Left ventricle myocardium inferior (tissue), 1 donor: ENCODE measurements at regions not wholly inside any gene's neighbourhood (a gene's known extent, or its start where the extent isn't known, plus 50 kb on each side); places are given as distances from the start of the nearest gene placed in this dataset.
A peak's percentile ranks its signal among the peaks of the same experiment; 100 is the strongest.

Source experiments
- DNase-seq: peaks from one replicate; pipeline ENCODE4 v3.0.0-alpha.2; 2020
- H3K27ac ChIP-seq: fragments of 200-600 bp; replicated peaks from 2 replicates; pipeline ENCODE4 v1.8.0; 2021
- H3K27me3 ChIP-seq: fragments of 200-600 bp; 2 replicates; pipeline ENCODE4 v1.8.0; 2021; ENCODE audit warnings: low read depth
- H3K36me3 ChIP-seq: fragments of 200-600 bp; 2 replicates; pipeline ENCODE4 v1.8.0; 2021
- H3K4me1 ChIP-seq: fragments of 200-600 bp; 2 replicates; pipeline ENCODE4 v1.8.0; 2021
- H3K4me3 ChIP-seq: fragments of 200-600 bp; 2 replicates; pipeline ENCODE4 v1.8.0; 2021; ENCODE audit warnings: mild to moderate bottlenecking, moderate library complexity
- H3K9me3 ChIP-seq: fragments of 200-600 bp; replicated peaks from 2 replicates; pipeline ENCODE4 v1.8.0; 2021
- intact Hi-C: fragments of 100-400 bp; cut with micrococcal nuclease; formaldehyde crosslinking; loops from one replicate; pipeline ENCODE4 v1.11.0; 2022
- TF ChIP-seq, protein P1 (sequence below): fragments of 200-600 bp; IDR thresholded peaks from 2 replicates; pipeline ENCODE4 v1.8.0; 2021; ENCODE audit warnings: antibody characterized with exemption, mild to moderate bottlenecking, borderline replicate concordance
- donor health status: DM: no; HTN: yes; CAD: no; lungs with severe emphysema.

DNA sequence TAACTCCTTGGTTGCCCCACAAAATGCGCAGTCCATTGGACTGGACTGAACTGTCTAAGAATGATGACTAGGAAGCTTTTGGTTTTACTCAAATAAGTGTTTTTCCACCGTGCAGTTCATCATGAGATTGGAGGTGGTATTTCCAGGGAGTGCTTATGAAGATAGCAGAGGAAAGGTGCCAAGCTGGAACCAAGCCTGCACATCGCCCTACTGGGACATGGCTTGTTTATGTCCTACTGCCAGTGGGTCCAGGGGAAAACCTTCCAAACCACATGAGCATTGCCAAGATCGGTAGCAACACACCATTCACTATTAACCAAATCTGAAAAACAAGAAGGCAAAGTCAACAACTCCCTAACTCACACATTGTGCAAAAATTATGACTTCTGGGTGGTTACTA lies 54.7 kb upstream of the DSCAM start:
- Histone ChIP-seq H3K36me3 (no peaks in the 10 kb centered on the region), H3K27ac (peak overlapping the region; percentile 26), H3K4me3 (no peak overlapping the region), H3K4me1 (peaks cover 14% of the 10 kb centered on the region), H3K27me3 (no peaks in the 10 kb centered on the region), H3K9me3 (peaks cover 19% of the 10 kb centered on the region)
- intact Hi-C loops, result no loop called here
- TF ChIP-seq, protein P1, sequence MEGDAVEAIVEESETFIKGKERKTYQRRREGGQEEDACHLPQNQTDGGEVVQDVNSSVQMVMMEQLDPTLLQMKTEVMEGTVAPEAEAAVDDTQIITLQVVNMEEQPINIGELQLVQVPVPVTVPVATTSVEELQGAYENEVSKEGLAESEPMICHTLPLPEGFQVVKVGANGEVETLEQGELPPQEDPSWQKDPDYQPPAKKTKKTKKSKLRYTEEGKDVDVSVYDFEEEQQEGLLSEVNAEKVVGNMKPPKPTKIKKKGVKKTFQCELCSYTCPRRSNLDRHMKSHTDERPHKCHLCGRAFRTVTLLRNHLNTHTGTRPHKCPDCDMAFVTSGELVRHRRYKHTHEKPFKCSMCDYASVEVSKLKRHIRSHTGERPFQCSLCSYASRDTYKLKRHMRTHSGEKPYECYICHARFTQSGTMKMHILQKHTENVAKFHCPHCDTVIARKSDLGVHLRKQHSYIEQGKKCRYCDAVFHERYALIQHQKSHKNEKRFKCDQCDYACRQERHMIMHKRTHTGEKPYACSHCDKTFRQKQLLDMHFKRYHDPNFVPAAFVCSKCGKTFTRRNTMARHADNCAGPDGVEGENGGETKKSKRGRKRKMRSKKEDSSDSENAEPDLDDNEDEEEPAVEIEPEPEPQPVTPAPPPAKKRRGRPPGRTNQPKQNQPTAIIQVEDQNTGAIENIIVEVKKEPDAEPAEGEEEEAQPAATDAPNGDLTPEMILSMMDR, result no peak
- peak; percentile 54 for DNase-seq

GRCh38 chr21:40902299-40902698 lies 55.3 kb upstream of the DSCAM start:
- H3K36me3 ChIP-seq, result no peaks in the 10 kb centered on the region
- no peak overlapping the region for H3K4me3 ChIP-seq
- TF ChIP-seq, protein P1, result no peak
- H3K27ac ChIP-seq, result peak overlapping the region; percentile 26
- H3K9me3 ChIP-seq, result peaks cover 13% of the 10 kb centered on the region
- intact Hi-C loops, result no loop called here
- no peak for DNase-seq
- H3K27me3 ChIP-seq, result no peaks in the 10 kb centered on the region
- peaks cover 14% of the 10 kb centered on the region for H3K4me1 ChIP-seq

DNA sequence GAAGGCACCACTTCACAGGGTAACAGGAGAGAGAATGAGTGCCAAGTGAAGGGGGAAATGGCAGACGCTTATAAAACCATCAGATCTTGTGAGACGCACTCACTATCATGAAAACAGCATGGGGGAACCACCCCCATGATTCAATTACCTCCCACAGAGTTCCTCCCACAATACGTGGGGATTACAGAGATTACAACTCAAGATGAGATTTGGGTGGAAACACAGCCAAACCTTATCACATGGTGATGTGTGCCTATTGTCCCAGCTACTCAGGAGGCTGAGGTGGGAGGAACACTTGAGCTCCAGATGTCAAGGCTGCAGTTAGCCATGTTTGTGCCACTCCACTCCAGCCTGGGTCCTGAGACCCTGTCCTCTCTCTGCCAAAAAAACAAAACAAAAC lies 56.0 kb upstream of the DSCAM start:
- no peak for DNase-seq
- no peaks in the 10 kb centered on the region for H3K27me3 ChIP-seq
- H3K4me3 ChIP-seq, result no peak overlapping the region
- H3K27ac ChIP-seq, result no peak overlapping the region
- intact Hi-C loops, result no loop called here
- H3K4me1 ChIP-seq, result peaks cover 14% of the 10 kb centered on the region
- no peaks in the 10 kb centered on the region for H3K36me3 ChIP-seq
- TF ChIP-seq, protein P1, result no peak
- peaks cover 6% of the 10 kb centered on the region for H3K9me3 ChIP-seq

DNA sequence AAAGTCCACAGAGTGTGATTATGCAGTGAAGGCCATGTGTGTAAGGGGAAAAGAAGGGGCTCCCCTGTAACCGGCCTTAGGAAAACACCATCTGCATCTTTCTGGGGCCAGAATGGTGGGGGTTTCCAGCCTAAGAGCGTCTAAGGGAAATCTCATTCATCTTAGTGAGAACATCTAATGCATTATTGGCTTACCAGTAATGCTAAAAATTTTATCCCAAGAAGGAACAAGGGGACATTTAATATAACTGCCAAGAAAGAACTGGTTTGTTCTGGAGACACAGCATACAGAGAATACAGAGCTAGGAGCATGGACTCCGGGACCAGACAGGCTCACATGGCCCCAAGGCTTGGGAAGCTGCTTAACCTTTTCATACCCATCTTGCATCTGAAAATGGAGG lies 58.3 kb upstream of the DSCAM start:
- Histone ChIP-seq H3K27me3 (no peaks in the 10 kb centered on the region), H3K4me3 (no peak overlapping the region), H3K4me1 (peaks cover 14% of the 10 kb centered on the region), H3K36me3 (no peaks in the 10 kb centered on the region), H3K27ac (no peak overlapping the region), H3K9me3 (no peaks in the 10 kb centered on the region)
- intact Hi-C loops, result no loop called here
- TF ChIP-seq, protein P1, result no peak
- DNase-seq, result no peak

GRCh38 chr21:40912375-40912774 lies 65.4 kb upstream of the DSCAM start:
- Histone ChIP-seq H3K4me3 (no peak overlapping the region), H3K9me3 (no peaks in the 10 kb centered on the region), H3K27ac (no peak overlapping the region), H3K27me3 (peaks cover 30% of the 10 kb centered on the region), H3K36me3 (no peaks in the 10 kb centered on the region), H3K4me1 (no peaks in the 10 kb centered on the region)
- TF ChIP-seq, protein P1, result no peak
- DNase-seq, result no peak
- intact Hi-C loops, result no loop called here

DNA sequence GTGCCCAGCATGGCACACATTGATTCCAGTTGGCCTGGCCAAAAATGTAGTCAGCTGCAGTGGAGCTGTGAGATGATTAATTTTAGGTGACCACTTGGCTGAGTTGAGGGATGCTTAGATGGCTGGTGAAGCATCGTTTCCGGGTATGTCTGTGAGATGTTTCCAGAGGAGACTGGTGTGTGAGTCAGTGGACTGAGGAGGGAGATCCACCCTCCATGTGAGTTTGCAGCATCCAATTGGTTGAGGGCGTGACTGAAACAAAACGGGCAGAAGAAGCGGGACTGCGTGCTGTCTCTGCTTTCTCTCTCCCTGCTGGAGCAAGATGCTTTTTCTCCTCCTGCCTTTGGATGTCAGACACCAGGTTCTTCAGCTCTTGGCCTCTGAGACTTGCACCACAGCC lies 68.2 kb upstream of the DSCAM start:
- no peaks in the 10 kb centered on the region for H3K36me3 ChIP-seq
- H3K27me3 ChIP-seq, result peaks cover 30% of the 10 kb centered on the region
- H3K27ac ChIP-seq, result no peak overlapping the region
- no peak overlapping the region for H3K4me3 ChIP-seq
- DNase-seq, result no peak
- intact Hi-C loops, result no loop called here
- no peaks in the 10 kb centered on the region for H3K9me3 ChIP-seq
- H3K4me1 ChIP-seq, result no peaks in the 10 kb centered on the region
- TF ChIP-seq, protein P1, result no peak
